ENCODE measurements at regions not wholly inside any gene's neighbourhood (a gene's known extent, or its start where the extent isn't known, plus 50 kb on each side); places are given as distances from the start of the nearest gene placed in this dataset.
A peak's percentile ranks its signal among the peaks of the same experiment; 100 is the strongest.

GRCh38 chr1:67627906-67628305, 57.1 kb upstream of the GADD45A start:
- in situ Hi-C loops (cut with MboI; ENCODE audit: low pct_ligation_motif_present in 1 of 4, low pct_unique_long_range_greater_than_20kb in 1 of 4, low sequenced_read_pairs in 3 of 4), result no loop called here
- Histone ChIP-seq H3K36me3 (no peaks in the 10 kb centered on the region), H3K4me1 (peaks cover 8 to 25% (median 17%) of the 10 kb centered on the region in 4 donors), H3K27me3 (no peaks in the 10 kb centered on the region), H3K9me3 (no peaks in the 10 kb centered on the region), H3K4me3 (no peak overlapping the region), H3K27ac (no peak overlapping the region)
- WGBS, 2 donors (ENCODE audit: low coverage in 1 of 2), result 84 to 100% methylated on average over 1 to 5 of the region's 5 CpGs
- intact Hi-C loops (cut with DNase I; ENCODE audit: low total_unique reads), result no loop called here
- DNase-seq, result no peak
- TF ChIP-seq POLR2A (IDR thresholded peaks at IDR 0.05), result no peak
- no peak for TF ChIP-seq POLR2AphosphoS5 (IDR thresholded peaks at IDR 0.05)
- TF ChIP-seq EP300 (IDR thresholded peaks at IDR 0.05; ENCODE audit: low read depth), result no peak
- no peak for TF ChIP-seq CTCF (IDR thresholded peaks at IDR 0.05)

GRCh38 chr1:67629370-67630075, 55.5 kb upstream of the GADD45A start:
- TF ChIP-seq POLR2AphosphoS5 (IDR thresholded peaks at IDR 0.05) (no peak), POLR2A (IDR thresholded peaks at IDR 0.05) (no peak), EP300 (IDR thresholded peaks at IDR 0.05; ENCODE audit: low read depth) (no peak), CTCF (IDR thresholded peaks at IDR 0.05) (no peak)
- Histone ChIP-seq H3K4me3 (no peak overlapping the region), H3K27me3 (no peaks in the 10 kb centered on the region), H3K4me1 (peaks cover 8 to 39% (median 27%) of the 10 kb centered on the region in 4 donors), H3K9me3 (no peaks in the 10 kb centered on the region), H3K27ac (no peak overlapping the region), H3K36me3 (no peaks in the 10 kb centered on the region)
- intact Hi-C loops (cut with DNase I; ENCODE audit: low total_unique reads) (no loop called here), in situ Hi-C loops (cut with MboI; ENCODE audit: low pct_ligation_motif_present in 1 of 4, low pct_unique_long_range_greater_than_20kb in 1 of 4, low sequenced_read_pairs in 3 of 4) (no loop called here)
- 36% methylated on average over 1 of the region's 1 CpG; no CpG with 5 or more reads in 1 of the 2 donors for WGBS, 2 donors (ENCODE audit: low coverage in 1 of 2)
- DNase-seq, result no peak

GRCh38 chr1:67630438-67631045, 54.5 kb upstream of the GADD45A start:
- H3K27ac ChIP-seq, result peak overlapping the region; percentile 75 to 85 (median 78)
- H3K4me1 ChIP-seq, result peaks cover 8 to 42% (median 27%) of the 10 kb centered on the region in 4 donors
- no peak for TF ChIP-seq POLR2AphosphoS5 (IDR thresholded peaks at IDR 0.05)
- no peak for TF ChIP-seq EP300 (IDR thresholded peaks at IDR 0.05; ENCODE audit: low read depth)
- TF ChIP-seq POLR2A (IDR thresholded peaks at IDR 0.05), result no peak
- TF ChIP-seq CTCF (IDR thresholded peaks at IDR 0.05), result no peak
- WGBS, 2 donors (ENCODE audit: low coverage in 1 of 2), result 82 to 100% methylated on average over 1 to 2 of the region's 2 CpGs
- no peaks in the 10 kb centered on the region for H3K36me3 ChIP-seq
- H3K4me3 ChIP-seq, result no peak overlapping the region
- in situ Hi-C loops (cut with MboI; ENCODE audit: low pct_ligation_motif_present in 1 of 4, low pct_unique_long_range_greater_than_20kb in 1 of 4, low sequenced_read_pairs in 3 of 4), result no loop called here
- intact Hi-C loops (cut with DNase I; ENCODE audit: low total_unique reads), result no loop called here
- no peak for DNase-seq
- H3K27me3 ChIP-seq, result no peaks in the 10 kb centered on the region
- H3K9me3 ChIP-seq, result no peaks in the 10 kb centered on the region

GRCh38 chr1:67632356-67632755, 52.6 kb upstream of the GADD45A start:
- no peaks in the 10 kb centered on the region for H3K36me3 ChIP-seq
- peak overlapping the region; percentile 75 to 85 (median 78) for H3K27ac ChIP-seq
- in situ Hi-C loops (cut with MboI; ENCODE audit: low pct_ligation_motif_present in 1 of 4, low pct_unique_long_range_greater_than_20kb in 1 of 4, low sequenced_read_pairs in 3 of 4) (no loop called here), intact Hi-C loops (cut with DNase I; ENCODE audit: low total_unique reads) (no loop called here)
- H3K27me3 ChIP-seq, result no peaks in the 10 kb centered on the region
- DNase-seq, result no peak
- peaks cover 8 to 42% (median 27%) of the 10 kb centered on the region in 4 donors for H3K4me1 ChIP-seq
- no peak for TF ChIP-seq POLR2AphosphoS5 (IDR thresholded peaks at IDR 0.05)
- no peak for TF ChIP-seq EP300 (IDR thresholded peaks at IDR 0.05; ENCODE audit: low read depth)
- no peak for TF ChIP-seq CTCF (IDR thresholded peaks at IDR 0.05)
- no peak for TF ChIP-seq POLR2A (IDR thresholded peaks at IDR 0.05)
- H3K4me3 ChIP-seq, result no peak overlapping the region
- H3K9me3 ChIP-seq, result no peaks in the 10 kb centered on the region
- 87 to 91% methylated on average over 6 of the region's 6 CpGs for WGBS, 2 donors (ENCODE audit: low coverage in 1 of 2)

All from transverse colon (tissue), 4 donors.